Fibroblast of lung (primary cell): ENCODE measurements at regions not wholly inside any gene's neighbourhood (a gene's known extent, or its start where the extent isn't known, plus 50 kb on each side); places are given as distances from the start of the nearest gene placed in this dataset.

Source experiments
- DNase-seq, 2 donors: peaks; one replicate each; pipeline versions ENCODE4 v3.0.0 to v3.0.0-alpha.2; 2010; ENCODE audit warnings: low read depth in 2 of 2
- H2AFZ ChIP-seq: 2 replicates; pipeline ENCODE4 v1.5.1; 2012; ENCODE audit warnings: low read length, control low read depth, inconsistent platforms
- H3K27ac ChIP-seq: 2 replicates; pipeline ENCODE4 v1.5.1; 2011; ENCODE audit warnings: low read length, control low read depth; ENCODE audit not compliant: insufficient read depth
- H3K27me3 ChIP-seq: 2 replicates; pipeline ENCODE4 v1.5.1; 2011; ENCODE audit warnings: mild to moderate bottlenecking, low read length; ENCODE audit not compliant: control insufficient read depth, insufficient read depth
- H3K36me3 ChIP-seq: 2 replicates; pipeline ENCODE4 v1.5.1; 2011; ENCODE audit warnings: low read length; ENCODE audit not compliant: control insufficient read depth, insufficient read depth
- H3K4me1 ChIP-seq: 2 replicates; pipeline ENCODE4 v1.5.1; 2011; ENCODE audit warnings: low read length; ENCODE audit not compliant: control insufficient read depth, insufficient read depth; ENCODE audit errors: extremely low read depth
- H3K4me2 ChIP-seq: 2 replicates; pipeline ENCODE4 v1.5.1; 2011; ENCODE audit warnings: low read length, control low read depth; ENCODE audit not compliant: insufficient read depth; ENCODE audit errors: extremely low read depth
- H3K4me3 ChIP-seq, 4 experiments: fragments of 200-600 bp in 1 of 4; sonication (generic) in 1 of 4; replicated peaks in 1 of 4; 2 replicates each; pipeline ENCODE4 v1.5.1; 2011 to 2016; ENCODE audit warnings: low read length in 4 of 4, low read depth in 3 of 4, mild to moderate bottlenecking in 3 of 4, control low read depth in 2 of 4, inconsistent platforms in 1 of 4, mixed read lengths in 1 of 4; ENCODE audit not compliant: insufficient read depth in 1 of 4; ENCODE audit errors: control extremely low read depth in 1 of 4
- H3K79me2 ChIP-seq: 2 replicates; pipeline ENCODE4 v1.5.1; 2012; ENCODE audit warnings: mild to moderate bottlenecking, low read length, inconsistent platforms; ENCODE audit not compliant: control insufficient read depth, insufficient read depth
- H3K9ac ChIP-seq: 2 replicates; pipeline ENCODE4 v1.5.1; 2011; ENCODE audit warnings: mild to moderate bottlenecking, low read length, control low read depth; ENCODE audit not compliant: insufficient read depth
- H3K9me3 ChIP-seq: 2 replicates; pipeline ENCODE4 v1.5.1; 2012; ENCODE audit warnings: low read depth, low read length; ENCODE audit not compliant: control insufficient read depth, insufficient read depth
- H4K20me1 ChIP-seq: 2 replicates; pipeline ENCODE4 v1.5.1; 2011; ENCODE audit warnings: low read length; ENCODE audit not compliant: control insufficient read depth, insufficient read depth; ENCODE audit errors: extremely low read depth
- EZH2 ChIP-seq: IDR thresholded peaks from 2 replicates; pipeline ENCODE4 v1.5.1; 2012; ENCODE audit warnings: low read length, control low read depth, mild to moderate bottlenecking; ENCODE audit errors: missing control alignments
- TF ChIP-seq, protein P1 (sequence below), 2 donors: IDR thresholded peaks in 1 of 2; conservative IDR thresholded peaks in 1 of 2; 1 replicate in 1 of 2; 2 replicates in 1 of 2; pipeline ENCODE4 v1.5.1; 2011 to 2012; ENCODE audit warnings: low read length in 2 of 2, control low read depth in 1 of 2, inconsistent platforms in 1 of 2, low read depth in 1 of 2, mild to moderate bottlenecking in 1 of 2

DNA sequence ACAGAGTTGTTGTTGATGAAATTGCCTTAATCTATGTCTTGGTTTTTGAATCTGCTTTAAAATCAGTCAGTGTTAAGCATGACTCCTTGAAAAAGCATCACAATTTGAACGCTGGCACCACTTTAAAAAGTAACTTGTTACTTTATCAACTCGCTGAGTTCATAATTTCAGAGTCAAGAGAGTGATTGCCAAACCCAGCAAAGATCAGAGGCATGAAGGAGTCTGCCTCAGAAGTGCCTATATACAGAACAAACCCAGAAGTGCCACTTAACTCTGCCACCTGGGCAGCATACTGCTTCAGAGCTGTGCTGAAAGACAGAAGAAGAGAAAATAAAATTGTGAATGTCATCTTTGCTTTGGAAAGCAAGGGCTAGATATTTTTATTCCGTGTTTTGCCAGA, 73.6 kb upstream of the HCRTR2 start:
- Histone ChIP-seq H3K36me3 (no peaks in the 10 kb centered on the region), H3K9me3 (no peaks in the 10 kb centered on the region), H3K27ac (no peak overlapping the region), H3K27me3 (no peaks in the 10 kb centered on the region), H3K79me2 (no peaks in the 10 kb centered on the region), H2AFZ (no peak overlapping the region), H3K4me1 (no peaks in the 10 kb centered on the region), H4K20me1 (no peaks in the 10 kb centered on the region), H3K4me3 (no peak overlapping the region), H3K9ac (no peak overlapping the region), H3K4me2 (no peak overlapping the region)
- TF ChIP-seq, protein P1, sequence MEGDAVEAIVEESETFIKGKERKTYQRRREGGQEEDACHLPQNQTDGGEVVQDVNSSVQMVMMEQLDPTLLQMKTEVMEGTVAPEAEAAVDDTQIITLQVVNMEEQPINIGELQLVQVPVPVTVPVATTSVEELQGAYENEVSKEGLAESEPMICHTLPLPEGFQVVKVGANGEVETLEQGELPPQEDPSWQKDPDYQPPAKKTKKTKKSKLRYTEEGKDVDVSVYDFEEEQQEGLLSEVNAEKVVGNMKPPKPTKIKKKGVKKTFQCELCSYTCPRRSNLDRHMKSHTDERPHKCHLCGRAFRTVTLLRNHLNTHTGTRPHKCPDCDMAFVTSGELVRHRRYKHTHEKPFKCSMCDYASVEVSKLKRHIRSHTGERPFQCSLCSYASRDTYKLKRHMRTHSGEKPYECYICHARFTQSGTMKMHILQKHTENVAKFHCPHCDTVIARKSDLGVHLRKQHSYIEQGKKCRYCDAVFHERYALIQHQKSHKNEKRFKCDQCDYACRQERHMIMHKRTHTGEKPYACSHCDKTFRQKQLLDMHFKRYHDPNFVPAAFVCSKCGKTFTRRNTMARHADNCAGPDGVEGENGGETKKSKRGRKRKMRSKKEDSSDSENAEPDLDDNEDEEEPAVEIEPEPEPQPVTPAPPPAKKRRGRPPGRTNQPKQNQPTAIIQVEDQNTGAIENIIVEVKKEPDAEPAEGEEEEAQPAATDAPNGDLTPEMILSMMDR (conservative IDR thresholded peaks at IDR 0.05 in 1 of 2, IDR thresholded peaks at IDR 0.05 in 1 of 2; ENCODE audit: low read depth in 1 of 2, low read length in 2 of 2) = no peak
- no peak for TF ChIP-seq EZH2
- no peak for DNase-seq

DNA sequence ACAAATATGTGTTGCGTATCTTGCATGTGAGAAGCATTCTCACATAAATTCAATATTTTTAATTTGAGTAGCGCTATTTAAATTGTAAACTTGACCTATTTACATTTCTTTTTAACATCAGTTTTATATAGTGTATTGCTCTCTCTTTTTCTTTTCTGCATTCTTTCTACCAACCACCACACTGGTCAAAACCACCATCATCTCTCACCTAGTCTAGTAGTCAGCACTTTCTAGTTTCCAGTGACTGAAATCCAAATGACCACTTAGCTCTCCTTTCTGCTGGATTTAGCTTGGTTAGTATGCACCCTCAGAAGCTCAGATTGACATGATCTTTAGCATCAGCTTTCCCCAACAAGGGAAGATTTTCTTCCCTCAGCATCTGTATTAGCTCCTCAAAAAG, 73.2 kb upstream of the HCRTR2 start:
- H3K27ac ChIP-seq = no peak overlapping the region

DNA sequence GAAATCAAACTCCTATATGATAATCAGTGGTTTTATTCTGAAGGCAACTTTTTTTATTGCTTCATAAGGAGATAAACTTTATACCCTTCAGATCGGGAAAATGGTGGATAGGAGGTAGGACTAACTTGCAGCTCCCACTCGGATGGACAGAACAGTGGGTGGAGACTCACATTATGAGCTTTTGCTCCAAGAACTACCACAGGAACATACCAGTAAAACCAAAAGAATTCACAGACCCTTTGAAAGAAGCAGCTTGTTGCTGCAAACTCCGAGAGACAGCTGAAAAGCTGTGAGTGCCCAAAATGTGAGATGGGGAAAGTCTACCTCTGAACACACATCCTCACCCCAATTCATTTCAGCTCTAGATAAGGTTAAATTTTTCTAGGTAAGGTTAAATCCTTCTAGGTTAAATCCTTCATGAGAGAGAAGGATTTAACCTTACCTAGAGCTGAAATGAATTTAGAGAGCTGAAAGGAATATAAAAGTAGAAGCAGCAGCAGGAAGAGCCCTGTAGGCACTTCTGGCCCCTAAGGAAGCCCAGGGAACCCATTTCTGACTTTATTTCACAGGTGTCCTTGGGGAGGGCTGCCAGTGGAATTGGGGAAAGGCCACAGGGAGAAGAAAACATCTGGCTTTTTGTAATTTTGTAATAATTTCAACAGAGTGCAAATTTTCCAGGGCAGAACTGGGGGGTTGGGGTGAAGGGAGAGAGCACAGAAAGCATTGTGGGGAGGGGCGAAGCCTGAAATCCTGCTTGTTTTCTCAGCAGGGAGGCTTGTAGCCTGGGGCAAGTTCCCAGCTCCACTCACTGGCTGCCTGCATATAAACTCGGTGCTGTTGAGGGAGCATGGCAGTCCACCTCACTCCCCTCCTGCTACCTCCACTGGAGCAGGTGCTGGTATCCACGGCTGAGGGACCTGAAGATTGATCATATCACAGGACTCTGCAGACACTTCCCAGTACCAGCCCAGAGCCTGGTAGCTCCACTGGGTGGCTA, 65.9 kb upstream of the HCRTR2 start:
- Histone ChIP-seq H3K36me3 (no peaks in the 10 kb centered on the region), H3K27me3 (no peaks in the 10 kb centered on the region), H2AFZ (no peak overlapping the region), H4K20me1 (no peaks in the 10 kb centered on the region), H3K27ac (no peak overlapping the region), H3K9me3 (no peaks in the 10 kb centered on the region), H3K4me3 (no peak overlapping the region), H3K4me1 (no peaks in the 10 kb centered on the region), H3K9ac (no peak overlapping the region), H3K79me2 (no peaks in the 10 kb centered on the region), H3K4me2 (no peak overlapping the region)
- TF ChIP-seq EZH2 = no peak
- TF ChIP-seq, protein P1 (conservative IDR thresholded peaks at IDR 0.05 in 1 of 2, IDR thresholded peaks at IDR 0.05 in 1 of 2; ENCODE audit: low read depth in 1 of 2, low read length in 2 of 2) = no peak
- peak in 1 of 2 donors; percentile 10 for DNase-seq

More for the DNA sequence above, 73.2 kb upstream of the HCRTR2 start:
- Histone ChIP-seq H3K9me3 (no peaks in the 10 kb centered on the region), H3K4me3 (no peak overlapping the region), H3K9ac (no peak overlapping the region), H3K4me1 (no peaks in the 10 kb centered on the region), H3K36me3 (no peaks in the 10 kb centered on the region), H3K27me3 (no peaks in the 10 kb centered on the region), H4K20me1 (no peaks in the 10 kb centered on the region), H2AFZ (no peak overlapping the region), H3K4me2 (no peak overlapping the region), H3K79me2 (no peaks in the 10 kb centered on the region)
- TF ChIP-seq, protein P1 (conservative IDR thresholded peaks at IDR 0.05 in 1 of 2, IDR thresholded peaks at IDR 0.05 in 1 of 2; ENCODE audit: low read depth in 1 of 2, low read length in 2 of 2) = no peak
- no peak for TF ChIP-seq EZH2
- no peak for DNase-seq
